Omental fat pad (tissue), 3 donors: ENCODE measurements at regions not wholly inside any gene's neighbourhood (a gene's known extent, or its start where the extent isn't known, plus 50 kb on each side); places are given as distances from the start of the nearest gene placed in this dataset.

Source experiments
- ATAC-seq: fragments of 150-250 bp; one replicate; pipeline ENCODE4 v1.9.1; 2016; ENCODE audit warnings: mild to moderate bottlenecking, moderate library complexity; ENCODE audit not compliant: low FRiP score
- DNase-seq: peaks from one replicate; pipeline ENCODE4 v3.0.0-alpha.2; 2019; ENCODE audit warnings: low spot score
- TF ChIP-seq, protein P1 (sequence below), 3 donors: fragments of 450-650 bp; IDR thresholded peaks; one replicate each; pipeline ENCODE4 v1.5.1; 2016 to 2017; ENCODE audit warnings: antibody characterized with exemption in 3 of 3, mild to moderate bottlenecking in 3 of 3, moderate library complexity in 2 of 3

DNA sequence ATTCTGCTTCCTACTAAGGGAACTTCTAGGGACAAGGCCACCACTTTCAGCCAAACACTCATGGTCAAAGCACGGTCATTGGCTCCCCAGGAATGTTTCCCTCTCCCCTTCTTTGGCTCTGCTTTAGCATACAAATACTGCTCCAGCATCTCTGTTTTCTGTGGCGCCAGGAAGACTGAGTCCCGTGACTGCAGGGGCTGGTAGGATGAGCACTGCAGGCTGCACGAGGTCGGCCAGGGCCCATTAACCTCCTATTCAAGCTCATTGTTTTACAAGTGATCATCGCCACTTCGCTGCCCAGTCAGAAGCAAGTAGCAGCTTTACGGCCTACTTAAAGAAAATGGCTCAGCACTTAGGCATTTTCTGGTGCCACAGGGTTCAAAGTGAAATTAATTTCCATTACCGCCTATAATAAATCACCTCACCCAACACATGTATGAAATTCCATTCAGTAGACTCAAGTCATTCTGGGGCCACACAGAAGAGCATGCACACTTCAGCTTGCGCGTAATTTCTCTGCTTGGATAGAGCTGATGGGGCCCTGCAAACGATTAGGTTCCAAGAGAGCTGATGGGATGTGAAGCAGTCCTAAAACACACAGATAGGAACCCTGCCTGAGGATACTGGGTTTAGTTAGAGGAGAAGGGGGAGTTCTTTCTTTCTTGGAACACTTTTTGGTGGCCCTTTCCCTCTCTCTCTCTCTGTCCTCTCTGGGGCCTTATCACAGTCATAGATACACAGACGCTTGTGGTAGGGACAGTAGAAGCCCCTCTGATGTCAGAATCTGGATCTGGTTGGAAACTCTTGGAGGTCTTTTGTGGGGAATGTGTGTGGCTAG is 173.7 kb downstream of the KIF18A start:
- ATAC-seq (no peak), DNase-seq (no peak)
- TF ChIP-seq, protein P1, sequence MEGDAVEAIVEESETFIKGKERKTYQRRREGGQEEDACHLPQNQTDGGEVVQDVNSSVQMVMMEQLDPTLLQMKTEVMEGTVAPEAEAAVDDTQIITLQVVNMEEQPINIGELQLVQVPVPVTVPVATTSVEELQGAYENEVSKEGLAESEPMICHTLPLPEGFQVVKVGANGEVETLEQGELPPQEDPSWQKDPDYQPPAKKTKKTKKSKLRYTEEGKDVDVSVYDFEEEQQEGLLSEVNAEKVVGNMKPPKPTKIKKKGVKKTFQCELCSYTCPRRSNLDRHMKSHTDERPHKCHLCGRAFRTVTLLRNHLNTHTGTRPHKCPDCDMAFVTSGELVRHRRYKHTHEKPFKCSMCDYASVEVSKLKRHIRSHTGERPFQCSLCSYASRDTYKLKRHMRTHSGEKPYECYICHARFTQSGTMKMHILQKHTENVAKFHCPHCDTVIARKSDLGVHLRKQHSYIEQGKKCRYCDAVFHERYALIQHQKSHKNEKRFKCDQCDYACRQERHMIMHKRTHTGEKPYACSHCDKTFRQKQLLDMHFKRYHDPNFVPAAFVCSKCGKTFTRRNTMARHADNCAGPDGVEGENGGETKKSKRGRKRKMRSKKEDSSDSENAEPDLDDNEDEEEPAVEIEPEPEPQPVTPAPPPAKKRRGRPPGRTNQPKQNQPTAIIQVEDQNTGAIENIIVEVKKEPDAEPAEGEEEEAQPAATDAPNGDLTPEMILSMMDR (IDR thresholded peaks at IDR 0.05): no peak

DNA sequence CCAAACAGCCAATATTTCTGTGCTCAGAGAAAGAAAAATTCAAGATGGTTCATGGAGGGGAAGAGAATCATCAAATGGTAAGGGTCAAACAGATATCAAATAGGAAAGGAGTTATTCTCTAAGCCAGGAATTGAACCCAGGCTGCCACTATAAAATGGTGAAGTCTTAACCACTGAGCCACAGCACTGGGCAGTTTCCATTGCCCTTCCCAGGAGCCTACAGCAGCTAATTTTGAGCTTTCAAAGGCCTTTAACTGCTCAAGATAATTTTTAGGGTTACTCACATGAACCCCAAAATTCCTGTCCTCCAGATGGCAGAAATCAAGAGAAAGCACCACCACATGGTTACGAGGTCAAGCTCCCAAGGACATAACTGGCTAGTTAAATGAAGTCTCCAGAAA is 176.2 kb downstream of the KIF18A start:
- no peak for DNase-seq
- ATAC-seq: no peak
- TF ChIP-seq, protein P1 (IDR thresholded peaks at IDR 0.05): no peak

DNA sequence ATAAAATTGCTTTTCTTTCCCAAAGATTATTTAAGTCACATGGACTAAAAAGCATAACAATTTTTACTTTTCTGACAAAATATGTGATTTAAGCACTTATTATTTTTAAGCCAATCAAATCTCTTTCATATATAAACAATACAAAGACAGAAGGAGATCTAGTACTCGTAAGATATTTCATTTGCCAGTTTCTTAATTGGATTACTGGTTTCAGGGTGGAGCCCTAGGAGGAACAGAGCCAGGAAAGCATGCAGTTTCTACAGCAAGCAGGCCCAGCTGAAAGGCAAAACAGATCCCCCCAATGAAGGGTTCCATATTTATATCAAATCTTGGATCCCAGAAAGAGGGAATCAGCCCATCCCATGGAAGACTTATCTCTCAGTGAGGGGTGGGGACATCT is 177.0 kb downstream of the KIF18A start:
- TF ChIP-seq, protein P1 (IDR thresholded peaks at IDR 0.05): no peak
- ATAC-seq (no peak), DNase-seq (no peak)

DNA sequence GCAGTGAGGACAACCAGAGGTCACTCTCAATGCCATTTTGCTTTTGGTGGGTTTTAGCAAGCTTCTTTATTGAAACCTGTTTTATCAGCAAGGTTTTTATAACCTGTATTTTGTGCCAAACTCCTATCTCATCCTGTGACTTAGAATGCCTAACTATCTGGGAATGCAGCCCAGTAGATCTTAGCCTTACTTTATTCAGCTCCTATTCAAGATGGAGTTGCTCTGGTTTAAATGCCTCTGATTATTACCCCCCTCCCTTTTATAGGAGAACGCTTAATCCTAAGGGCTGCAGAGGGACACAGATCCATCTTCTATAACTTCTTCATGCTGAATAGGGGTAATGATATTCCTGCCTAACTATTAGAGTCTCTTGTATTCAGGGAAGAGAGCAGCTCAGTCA is 179.1 kb downstream of the KIF18A start:
- ATAC-seq: no peak
- no peak for DNase-seq
- TF ChIP-seq, protein P1 (IDR thresholded peaks at IDR 0.05): no peak

DNA sequence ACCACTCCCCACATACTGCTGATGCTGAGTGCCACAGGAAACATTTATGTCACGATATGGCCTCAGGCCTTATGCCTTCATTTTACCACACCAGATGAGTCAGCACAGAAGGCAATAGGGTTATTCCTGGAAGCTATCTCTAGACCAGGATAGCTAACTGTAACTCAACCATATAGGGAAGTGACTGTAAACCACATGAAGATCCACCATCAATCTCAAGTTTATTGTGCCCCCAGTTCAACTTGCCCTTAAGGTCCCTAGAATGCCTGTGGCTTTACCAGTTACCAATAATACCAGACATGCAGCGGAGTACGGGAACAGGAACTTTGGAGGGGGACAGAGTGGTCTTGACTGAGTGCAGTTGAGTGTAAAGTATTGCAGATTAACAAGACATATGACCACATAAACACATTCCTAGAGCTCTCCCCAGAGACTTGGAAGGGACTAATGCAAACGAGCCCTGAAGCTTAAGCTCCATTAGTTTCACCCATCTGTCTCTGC is 180.9 kb downstream of the KIF18A start:
- DNase-seq: no peak
- TF ChIP-seq, protein P1 (IDR thresholded peaks at IDR 0.05): no peak
- no peak for ATAC-seq

DNA sequence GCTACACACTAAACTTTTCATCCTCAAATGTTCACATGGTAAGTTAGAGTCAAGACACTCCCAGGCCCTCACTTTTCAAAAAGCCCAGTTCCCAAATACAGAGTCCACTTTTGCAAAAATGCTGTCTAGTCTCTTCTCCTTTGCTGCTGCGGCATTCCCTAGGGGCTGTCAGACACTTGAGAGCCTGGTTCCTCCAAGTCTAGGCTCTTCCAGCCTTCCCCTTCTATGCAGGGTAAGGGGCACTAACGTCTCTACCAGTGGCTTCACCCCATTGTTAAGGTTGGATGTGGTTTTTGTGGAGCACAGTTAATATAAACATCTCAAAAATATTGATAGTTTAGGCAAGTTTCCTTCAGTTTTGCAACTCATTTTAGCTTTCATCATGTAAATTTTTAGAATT is 181.5 kb downstream of the KIF18A start:
- ATAC-seq (no peak), DNase-seq (no peak)
- TF ChIP-seq, protein P1 (IDR thresholded peaks at IDR 0.05): no peak

DNA sequence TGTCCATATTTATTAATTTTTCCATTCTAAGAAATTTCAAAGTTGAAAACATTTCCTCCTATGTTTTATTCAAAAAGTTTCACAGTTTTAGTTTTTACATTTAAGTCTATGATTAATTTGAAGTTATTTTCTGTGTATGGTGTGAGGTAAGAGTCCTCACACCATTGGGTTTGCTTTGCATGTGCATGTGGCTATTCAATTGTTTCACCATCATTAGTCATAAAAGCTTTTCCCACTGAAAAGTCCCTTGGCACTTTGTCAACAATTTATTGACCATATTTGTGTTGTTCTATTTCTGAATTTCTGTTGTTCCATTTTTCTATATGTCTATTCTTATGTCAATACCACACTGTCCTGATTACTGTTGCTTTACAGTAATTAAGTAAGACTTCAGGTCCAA is 186.5 kb downstream of the KIF18A start:
- ATAC-seq: no peak
- TF ChIP-seq, protein P1 (IDR thresholded peaks at IDR 0.05): no peak

More for the DNA sequence above, 186.5 kb downstream of the KIF18A start:
- DNase-seq: no peak
